ENCODE measurements at regions not wholly inside any gene's neighbourhood (a gene's known extent, or its start where the extent isn't known, plus 50 kb on each side); places are given as distances from the start of the nearest gene placed in this dataset.

DNA sequence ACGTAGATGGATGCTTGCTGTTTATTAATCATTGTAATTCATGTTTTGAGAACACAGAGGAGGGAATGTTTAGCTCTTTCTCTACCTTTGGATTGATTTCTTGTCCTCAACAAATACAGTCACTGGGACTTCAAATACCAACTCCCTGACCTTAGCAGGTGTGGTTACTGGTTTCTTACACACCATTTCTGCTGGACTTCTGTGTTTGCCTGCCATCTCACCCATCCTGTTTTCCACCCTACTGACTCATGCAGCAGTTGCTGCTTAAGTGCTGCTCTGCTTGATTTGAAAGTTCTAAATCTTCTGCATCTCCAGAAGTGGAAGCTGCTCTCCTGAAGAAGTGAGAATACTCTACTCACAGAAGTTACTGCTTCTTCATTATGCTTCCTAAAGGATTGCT is 170.3 kb downstream of the ZPLD1 start:
- no peak for DNase-seq

DNA sequence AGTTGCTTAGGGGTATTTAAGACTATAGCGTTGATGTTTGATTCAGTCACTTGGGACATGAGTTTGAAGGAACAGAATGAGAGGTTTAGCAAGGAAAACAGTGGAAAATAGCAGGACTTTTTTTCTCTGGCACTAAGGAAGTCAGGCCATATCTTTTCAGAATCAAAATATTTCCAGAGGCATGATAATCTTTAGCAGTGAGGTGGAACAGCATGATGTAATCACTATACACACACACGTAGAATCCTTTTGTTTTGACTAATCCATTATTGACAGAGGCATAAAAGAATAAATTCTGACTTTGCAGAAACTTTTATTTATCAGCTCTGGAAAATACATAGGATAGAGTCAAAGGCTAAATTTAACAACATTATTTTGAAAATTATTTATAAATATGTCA is 174.1 kb downstream of the ZPLD1 start:
- no peak for DNase-seq

DNA sequence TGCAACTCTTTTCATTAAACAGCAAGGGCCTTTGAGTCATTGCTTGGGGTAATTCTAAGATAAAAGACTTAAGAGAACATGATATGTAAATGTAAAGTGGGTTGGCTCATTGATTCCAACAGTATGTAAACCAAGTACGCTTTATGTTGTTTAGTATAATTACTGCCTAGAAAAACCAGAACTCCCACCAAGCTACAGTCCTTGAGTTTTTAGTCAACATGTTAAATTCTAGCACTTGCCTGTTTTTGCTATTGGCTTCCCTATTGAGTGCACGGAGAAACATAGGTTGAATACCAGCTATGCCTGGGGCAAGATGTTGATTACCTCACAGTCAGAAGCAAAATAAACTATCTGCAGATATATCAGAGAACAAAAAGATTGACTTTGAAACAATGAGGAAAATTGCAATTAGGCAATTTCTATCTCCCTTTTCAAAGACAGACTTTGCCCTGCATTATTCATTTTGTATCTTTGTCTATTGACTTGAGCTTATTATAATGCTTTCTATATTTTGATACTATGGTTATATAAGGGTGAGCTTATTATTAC is 179.3 kb downstream of the ZPLD1 start:
- no peak for DNase-seq

DNA sequence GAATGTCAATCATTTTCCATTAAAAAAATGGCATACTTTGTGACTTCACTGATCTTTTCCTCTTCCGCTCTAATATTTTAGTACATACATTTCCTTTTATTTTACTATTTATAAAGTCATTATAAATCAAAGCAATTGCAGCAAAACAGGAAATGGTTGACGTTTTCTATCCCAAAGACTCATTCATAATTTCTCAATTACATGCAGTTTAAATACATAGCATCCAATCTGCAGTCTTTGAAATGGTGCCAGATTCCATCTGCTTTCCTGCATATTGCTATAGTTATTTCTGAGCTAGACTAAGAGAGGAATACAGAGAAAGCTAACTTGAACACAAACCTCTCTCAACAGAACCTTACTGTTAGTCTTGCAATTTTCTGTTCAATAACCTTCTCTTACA is 179.8 kb downstream of the ZPLD1 start:
- no peak for DNase-seq

DNA sequence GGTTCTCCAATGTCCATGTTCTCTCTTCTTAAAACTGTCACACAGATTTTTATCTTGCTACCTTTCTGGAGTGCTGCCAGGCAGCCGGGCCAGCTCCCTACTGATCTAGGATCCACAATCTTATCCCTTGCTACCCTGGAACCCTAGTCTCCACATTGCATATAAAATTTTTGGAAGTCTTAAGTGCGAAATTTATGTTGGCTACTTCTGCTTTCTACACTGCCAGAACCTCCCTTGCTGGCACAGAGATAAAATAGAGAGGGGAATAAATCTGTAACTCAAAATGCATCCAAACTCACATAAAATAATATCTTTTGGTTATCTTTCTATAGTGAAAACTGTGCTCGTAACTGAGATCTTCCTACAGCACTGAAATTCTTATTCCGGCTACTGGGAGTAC is 182.6 kb downstream of the ZPLD1 start:
- DNase-seq: no peak

DNA sequence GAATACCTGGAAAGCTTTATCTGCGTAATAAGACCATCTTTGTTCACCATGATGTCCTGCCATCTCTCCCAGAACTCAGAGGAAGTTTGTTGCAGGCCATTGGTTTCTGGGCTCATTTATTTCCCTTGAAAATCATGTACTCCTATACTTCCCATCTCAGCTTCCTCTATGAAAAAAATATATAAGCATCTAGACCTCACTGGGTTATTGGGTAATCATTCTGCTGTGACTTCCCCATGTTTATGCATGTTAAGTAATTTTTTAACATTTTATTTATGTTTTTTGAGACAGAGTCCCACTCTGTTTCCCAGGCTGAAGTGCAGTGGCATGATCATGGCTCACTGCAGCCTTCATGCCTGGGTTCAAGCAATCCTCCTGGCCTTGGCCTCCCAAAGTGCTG is 184.5 kb downstream of the ZPLD1 start:
- DNase-seq: no peak

DNA sequence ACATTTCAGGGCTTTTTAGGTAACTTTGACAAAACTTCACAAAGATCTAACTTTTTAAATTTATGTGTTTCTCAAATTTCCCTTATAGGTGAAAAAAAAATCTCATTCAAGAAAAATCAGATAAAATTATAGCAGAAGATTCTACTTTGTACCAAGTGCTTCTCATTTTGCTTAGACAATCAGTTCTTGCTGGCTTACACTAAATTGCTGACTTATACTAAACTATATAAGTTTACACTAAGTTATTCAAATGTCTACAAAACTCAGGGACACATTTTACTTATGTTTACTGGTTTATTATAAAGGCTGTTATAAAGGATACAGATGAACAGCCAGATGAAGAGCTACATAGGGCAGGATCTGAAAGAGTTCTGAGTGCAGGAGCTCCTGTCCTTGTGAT is 195.1 kb downstream of the ZPLD1 start:
- no peak for DNase-seq

DNA sequence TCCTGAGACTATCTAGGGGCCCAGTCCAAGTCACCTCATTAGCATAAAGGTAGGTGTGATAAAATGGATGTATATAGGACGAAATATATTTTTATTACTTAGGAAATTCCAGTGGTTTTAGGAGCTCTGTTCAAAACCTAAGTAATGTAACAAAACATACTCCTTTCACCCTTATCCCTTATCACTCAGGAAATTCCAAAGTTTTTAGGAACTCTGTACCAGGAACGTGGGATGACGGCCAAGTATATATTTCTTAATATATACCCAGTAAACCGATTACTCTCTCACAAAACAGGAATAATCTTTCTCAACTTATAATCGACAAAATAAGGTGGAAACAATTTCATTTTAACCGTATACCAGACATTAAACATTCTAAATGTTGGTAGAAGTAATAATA is 195.7 kb downstream of the ZPLD1 start:
- no peak for DNase-seq

DNA sequence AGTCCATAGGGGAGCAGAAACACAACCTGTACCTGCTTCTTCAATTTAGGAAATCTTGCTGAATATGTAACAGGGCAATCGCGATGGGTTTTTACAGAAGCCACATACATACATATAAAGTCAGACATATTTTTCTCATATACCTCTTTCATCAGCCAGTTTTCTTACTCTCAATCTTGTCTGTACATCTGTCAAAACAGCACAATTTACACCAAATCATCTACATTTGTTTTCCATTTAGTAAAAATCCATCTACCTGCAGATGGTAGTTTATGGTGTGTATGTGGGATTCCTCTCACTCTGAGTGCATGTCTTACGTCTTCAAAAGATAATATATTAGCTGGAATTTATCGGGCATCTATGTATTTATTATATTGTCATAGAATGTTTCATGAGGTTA is 208.7 kb downstream of the ZPLD1 start:
- no peak for DNase-seq

DNA sequence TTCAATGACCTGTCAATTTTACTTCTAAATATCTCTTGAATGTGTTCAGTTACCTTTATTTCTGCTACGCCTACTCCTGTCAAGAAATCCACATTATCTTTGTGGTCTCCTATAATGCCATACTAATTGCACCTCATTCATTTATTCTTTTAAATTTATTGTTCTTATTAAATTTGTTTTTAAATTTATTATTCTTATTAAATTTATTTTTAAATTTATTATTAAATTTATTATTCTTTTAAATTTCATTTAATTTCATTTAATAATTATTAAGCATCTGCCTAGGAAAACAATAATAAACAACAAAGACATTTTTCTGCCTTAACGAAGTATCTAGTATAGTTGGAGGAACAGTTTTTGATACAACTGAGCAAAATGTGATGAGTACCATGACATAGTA is 211.7 kb downstream of the ZPLD1 start:
- DNase-seq: no peak

DNA sequence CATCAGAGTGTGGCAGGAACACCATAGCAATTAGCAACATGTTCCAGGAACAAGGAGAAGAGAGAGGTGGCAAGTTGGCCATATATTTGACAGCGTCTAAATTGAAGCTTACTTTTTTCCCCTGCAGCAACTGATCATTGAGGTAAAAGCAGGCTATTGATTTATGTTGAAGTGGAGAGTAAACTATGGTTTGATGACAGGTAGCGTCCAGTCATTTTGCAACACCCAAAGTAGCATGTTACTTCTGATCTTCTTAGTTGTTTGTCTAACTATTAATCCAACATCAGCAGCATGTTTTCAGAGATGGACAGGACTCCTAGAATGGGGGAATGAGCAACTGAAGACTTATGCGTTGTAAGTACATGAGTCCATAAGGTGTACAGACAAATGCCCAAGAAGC is 225.8 kb downstream of the ZPLD1 start:
- no peak for DNase-seq

DNA sequence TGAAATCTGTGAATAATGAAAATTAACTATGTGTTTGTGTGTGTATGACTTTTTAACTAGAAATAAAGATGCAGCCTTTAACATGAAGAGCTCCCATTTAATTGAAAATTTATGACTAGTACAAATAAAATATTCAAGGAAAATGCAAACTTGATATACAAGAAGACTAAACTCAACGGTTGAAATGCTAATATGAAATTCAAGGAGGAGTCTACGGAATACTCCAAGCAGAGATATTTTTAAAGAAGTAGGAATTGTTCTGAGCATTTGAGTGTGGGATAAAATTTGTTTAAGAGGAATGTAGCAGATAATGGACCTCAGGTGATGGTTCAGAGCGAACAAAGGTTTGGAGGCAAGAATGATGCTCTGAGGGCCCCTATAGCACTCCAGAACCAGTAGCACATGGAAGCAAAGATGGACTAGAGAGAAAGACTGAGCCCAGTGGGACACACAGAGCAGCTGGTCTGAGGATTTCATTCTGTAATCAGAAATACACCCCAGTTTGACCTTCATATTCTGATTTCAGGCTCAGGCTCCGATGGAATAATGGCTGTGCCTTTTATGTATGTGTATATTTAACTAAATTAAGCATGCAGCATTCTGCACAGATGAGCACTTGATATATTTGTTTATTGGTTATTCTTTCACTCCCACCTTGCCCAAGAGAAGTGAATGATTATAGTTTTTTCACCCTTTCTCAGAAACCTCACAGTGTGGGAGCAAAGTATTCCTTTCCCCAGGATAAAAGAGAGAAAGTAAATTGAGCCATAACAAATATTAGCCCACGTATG is 227.1 kb downstream of the ZPLD1 start:
- DNase-seq: no peak

DNA sequence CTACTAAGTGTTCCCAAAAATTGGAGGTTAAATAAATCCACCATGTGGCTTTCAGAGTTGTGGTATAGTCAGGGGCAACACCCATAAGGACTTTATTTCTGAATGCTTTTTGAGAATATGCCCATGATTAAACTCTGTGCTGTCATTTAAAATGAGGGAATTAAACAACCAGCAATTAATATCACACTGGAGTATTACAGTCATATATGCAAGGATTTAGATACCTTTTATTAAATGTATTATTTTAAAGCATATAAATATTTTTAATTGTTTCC is 227.6 kb downstream of the ZPLD1 start:
- DNase-seq: no peak

DNA sequence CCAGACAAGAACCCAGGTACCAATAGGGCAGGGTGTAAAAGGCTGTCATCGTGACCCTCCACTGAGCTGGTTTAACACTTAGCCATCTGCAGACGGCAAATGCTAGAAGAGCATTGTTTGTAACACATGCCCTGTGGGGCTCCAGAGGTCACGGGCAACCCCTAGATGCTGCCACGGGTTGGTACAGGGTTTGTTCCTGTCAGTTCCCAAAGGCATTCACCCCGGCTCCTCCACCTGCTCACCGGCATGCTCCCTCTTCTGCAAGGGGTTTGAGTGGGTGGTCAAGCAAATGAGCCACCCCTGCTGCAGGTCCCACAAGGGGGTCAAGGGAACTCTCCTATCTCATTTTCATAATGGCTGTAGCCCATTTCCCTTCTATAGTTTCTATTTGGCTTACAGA is 229.3 kb downstream of the ZPLD1 start:
- DNase-seq: no peak

DNA sequence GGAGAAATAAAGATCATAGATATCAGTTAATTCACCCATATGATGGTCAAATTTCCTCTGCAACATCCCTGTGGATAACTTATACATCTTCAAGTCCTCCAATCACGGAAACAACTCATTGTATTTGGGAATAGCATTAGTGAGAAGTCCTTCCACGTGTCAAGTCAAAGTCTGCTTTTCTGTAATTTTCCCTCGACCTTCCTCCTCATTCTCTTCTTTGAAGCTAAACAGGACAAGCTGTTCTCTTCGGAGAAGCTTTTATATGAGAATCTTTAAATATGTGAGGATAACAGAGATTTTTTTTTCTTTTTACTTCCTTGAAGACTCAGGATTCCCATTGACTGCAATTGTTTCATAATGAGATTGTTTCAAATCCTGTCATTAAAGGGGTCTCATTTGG is 230.4 kb downstream of the ZPLD1 start:
- no peak for DNase-seq

DNA sequence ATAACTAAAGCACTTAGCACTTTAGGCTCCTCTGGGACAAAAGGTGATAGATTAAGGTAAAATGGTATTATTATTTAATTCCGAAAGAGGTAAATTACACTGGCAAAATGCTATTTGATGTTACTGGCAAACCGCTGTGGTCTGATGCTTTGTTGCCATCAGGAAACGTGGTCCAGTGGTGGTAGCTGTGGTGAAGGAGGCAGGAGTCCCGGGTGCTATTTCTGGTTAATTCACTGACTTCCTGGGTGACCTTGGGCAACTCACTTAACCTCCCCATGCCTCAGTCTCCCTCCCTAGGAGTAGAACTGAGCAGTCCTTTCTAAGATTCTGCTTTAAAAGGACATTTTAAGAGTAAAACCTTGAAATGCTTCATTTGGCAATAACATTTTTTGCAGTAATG is 233.4 kb downstream of the ZPLD1 start:
- DNase-seq: no peak

DNA sequence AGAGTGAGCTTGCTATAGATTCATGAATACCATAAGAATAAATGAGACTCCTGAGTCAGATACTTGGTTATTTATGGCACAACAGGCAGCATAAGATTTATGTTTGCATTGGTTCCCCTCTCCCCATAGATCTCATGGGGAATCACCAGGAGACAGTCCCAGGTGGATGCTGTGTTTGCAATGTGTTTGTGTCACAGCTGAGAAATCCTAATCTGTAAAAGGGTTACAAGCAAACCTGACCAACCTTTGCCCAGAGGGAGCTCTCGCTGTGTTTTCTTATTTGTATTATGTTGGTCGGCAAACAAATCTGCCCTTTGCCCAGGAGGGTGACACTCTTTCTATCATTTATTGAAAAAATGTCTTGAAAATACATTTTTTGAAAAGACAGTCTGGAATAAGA is 236.2 kb downstream of the ZPLD1 start:
- DNase-seq: no peak

DNA sequence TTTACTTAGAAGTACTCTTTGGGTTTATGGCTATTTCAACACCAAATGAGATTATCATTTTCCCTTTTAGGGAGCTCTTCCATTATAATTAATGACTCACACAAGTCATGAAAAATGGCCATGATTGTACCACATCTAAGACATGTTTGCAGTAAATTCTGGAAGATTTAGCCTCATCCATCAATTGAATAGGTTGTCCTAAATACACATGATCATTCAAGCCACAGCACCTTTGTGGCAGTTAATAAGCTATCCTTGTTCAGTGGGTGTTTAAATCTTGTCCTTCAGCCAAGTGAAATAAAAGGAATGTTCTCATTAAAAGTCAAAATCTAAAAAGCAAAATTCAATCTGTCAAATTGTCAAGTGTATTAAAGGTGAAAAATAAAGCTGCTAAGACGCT is 237.5 kb downstream of the ZPLD1 start:
- no peak for DNase-seq

DNA sequence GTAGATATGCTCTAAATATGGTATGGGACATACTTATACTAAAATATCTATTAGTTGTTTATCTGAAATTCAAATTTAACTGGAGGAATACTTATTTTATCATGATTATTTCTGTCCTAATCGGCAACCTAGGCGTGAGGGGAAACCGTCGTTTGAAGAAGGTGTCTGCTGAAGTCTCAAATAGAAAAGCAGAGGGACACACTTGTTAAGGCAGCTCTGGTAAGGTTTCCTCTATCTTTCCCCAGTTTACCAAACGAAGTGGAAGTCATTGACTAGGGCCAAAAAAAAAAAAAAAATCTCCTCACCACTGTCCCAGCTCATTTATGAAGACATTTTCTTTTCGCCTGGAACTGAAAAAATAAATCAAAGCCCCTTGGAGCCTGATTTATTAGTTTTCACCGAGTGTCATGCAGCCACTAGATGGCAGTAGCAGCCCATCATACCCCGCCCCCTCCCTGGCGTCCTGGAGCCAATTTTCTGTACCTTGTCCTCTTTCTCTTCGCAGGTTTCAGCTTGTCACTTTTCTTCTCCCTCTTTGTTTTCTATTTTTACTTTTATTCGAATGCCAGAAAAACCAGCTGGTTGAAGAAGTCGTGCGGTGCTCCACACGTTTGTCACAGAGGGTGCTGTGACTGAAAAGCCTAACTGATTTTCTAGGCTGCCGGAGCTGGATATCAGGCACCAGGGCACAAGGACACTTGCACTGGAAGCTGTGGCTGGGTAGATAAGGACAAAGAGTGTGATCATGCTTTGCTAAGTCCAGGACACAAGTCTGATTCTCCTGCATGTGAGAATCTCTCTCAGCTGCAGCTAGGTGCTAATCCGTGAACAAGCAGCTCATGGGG is 238.7 kb downstream of the ZPLD1 start:
- peak; percentile 8 to 39 (median 25) for DNase-seq

DNA sequence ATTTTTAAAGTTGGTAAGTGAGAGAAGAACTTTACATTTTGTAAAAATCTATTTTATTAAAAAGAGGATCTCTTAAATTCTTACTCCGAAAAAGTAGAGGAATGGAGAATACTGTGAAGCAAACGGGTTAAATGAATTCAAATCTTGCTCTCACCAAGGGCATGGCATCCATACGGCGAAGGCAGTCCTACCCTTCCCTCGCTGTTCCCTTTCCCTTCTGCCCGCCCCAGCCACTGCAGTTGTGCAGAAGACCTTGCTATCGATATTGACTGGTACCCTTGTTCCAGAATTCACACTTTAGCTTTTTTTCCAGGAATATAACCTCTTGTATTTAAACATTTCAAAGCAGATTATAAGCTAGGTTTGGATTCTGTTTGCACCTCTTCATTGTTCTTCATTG is 239.5 kb downstream of the ZPLD1 start:
- no peak for DNase-seq

DNA sequence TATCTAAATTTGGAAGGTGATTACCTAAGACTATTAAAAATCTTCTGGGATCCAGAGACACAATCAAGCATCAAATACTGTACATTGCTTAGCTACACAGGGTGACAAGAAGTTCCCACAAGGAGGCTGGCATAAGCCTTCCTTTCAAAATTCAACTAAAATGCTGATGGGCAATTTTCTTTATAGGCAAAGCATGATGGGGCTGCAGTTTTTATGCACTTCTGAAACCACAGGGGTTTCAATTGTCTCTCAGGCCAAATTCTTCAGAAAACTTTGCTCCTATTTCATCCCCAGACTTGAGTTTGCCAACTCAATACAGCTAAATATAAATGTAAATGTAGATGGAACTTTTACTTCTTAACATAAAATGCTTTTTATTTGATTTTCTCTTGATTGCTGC is 241.6 kb downstream of the ZPLD1 start:
- DNase-seq: no peak

DNA sequence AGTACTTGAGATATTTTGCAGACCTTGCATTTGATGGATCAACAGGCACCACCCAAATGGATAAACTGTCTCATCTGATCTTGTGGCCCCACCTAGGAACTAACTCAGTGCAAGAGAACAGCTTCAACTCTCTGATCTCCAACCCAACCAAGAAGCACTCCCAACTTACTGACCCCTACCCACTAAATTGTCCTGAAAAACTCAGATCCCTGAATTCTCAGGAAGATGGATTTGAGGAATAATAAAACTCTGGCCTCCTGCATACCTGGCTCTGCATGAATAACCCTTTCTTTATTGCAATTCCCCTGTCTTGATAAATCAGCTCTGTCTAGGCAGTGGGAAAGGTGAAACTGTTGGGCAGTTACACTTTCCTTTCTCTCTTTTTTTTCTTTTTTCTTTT is 247.9 kb downstream of the ZPLD1 start:
- no peak for DNase-seq

DNA sequence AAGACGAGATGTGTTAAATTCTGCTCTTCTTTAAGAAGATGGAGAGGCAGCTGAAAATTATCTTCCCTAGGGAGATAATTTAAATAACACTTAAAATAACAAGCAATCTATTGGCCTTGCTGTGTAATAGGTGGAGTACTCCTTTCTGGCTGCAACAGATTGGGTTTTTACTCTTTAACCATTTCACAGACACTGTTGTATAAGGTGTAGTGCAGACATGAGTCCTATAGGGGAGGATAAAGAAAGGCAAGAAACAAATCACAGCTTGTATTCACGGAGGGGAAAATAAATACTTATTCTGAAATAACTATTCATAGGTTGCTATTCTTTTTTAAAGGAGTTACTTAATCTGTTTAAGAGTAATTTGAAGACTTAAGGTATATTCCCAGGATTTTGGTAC is 252.0 kb downstream of the ZPLD1 start:
- no peak for DNase-seq

DNA sequence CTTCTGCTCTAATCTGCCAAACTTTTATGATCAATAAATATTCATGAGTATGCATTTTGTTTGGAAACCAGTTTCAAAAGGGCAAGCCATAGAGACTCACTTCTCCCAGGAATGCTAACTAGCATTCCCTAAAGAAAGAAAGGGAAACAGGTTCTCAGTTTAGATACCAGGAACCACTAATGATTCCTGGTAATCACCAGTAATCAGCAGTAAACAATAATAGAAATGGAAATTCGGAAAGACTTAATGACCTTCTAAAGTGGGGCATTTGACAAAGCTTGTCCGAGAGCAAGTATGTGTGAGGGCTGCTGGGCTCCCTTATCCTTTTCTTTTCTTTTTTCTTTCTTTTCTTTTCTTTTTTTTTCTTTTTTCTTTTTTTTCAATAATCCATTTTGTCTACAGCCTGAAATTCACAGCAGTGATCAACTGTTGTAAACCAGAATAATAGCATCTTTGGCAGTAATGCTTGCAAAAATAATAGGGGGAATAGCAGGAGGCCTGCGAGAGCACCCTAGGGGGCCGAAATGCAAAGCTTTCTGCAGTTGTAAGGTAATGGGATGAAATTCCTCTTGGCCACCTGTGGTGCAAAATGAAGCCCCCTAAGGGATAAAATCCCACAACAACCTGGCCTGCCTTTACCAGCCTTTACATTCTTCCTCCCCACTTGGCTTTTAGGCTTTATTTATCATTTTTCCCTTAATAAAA is 253.2 kb downstream of the ZPLD1 start:
- no peak for DNase-seq

Measured in T-helper 1 cell (primary cell).